ENCODE measurements at regions not wholly inside any gene's neighbourhood (a gene's known extent, or its start where the extent isn't known, plus 50 kb on each side); places are given as distances from the start of the nearest gene placed in this dataset.
"Not testable (repeated sequence)": the region's sequence is repeated elsewhere in the genome, so short reads cannot be mapped to it uniquely, and the experiment has no call there.

- DNase-seq = not testable (repeated sequence)
These were observed 49.9 kb upstream of the MSMB start for GRCh38 chr10:46095943-46096342.

- DNase-seq = no peak
These were observed 50.4 kb upstream of the MSMB start for GRCh38 chr10:46096446-46096845.

- no peak for DNase-seq
These were observed 51.0 kb upstream of the MSMB start for GRCh38 chr10:46096909-46097575.

- no peak for DNase-seq
These were observed 51.7 kb upstream of the MSMB start for GRCh38 chr10:46097576-46098317.

- no peak for DNase-seq
These were observed 52.3 kb upstream of the MSMB start for GRCh38 chr10:46098386-46098785.

- not testable (repeated sequence) for DNase-seq
These were observed 52.9 kb upstream of the MSMB start for GRCh38 chr10:46098925-46099324.

- DNase-seq = no peak
These were observed 58.1 kb upstream of the MSMB start for GRCh38 chr10:46104071-46104585.

GRCh38 chr10:46105416-46105815 lies 59.3 kb upstream of the MSMB start:
- not testable (repeated sequence) for DNase-seq

- not testable (repeated sequence) for DNase-seq
These were observed 59.9 kb upstream of the MSMB start for GRCh38 chr10:46105856-46106409.

GRCh38 chr10:46106410-46107255 lies 60.6 kb upstream of the MSMB start:
- peak; percentile 47 for DNase-seq

GRCh38 chr10:46108158-46108499 lies 62.1 kb upstream of the MSMB start:
- not testable (repeated sequence) for DNase-seq

GRCh38 chr10:46154271-46154670 lies 108.2 kb upstream of the MSMB start:
- not testable (repeated sequence) for DNase-seq

GRCh38 chr10:46154683-46155082 lies 108.6 kb upstream of the MSMB start:
- DNase-seq = not testable (repeated sequence)

GRCh38 chr10:46156866-46157265 lies 110.8 kb upstream of the MSMB start:
- not testable (repeated sequence) for DNase-seq

- no peak for DNase-seq
These were observed 117.1 kb upstream of the ANTXRL start for GRCh38 chr10:46169736-46170135.

GRCh38 chr10:46170789-46171188 lies 116.0 kb upstream of the ANTXRL start:
- DNase-seq = no peak

- no peak for DNase-seq
These were observed 115.1 kb upstream of the ANTXRL start for GRCh38 chr10:46171661-46172060.

- no peak for DNase-seq
These were observed 111.5 kb upstream of the ANTXRL start for GRCh38 chr10:46175296-46175695.

- DNase-seq = no peak
These were observed 111.0 kb upstream of the ANTXRL start for GRCh38 chr10:46175831-46176230.

GRCh38 chr10:46187431-46187830 lies 99.4 kb upstream of the ANTXRL start:
- not testable (repeated sequence) for DNase-seq

- no peak for DNase-seq
These were observed 89.7 kb upstream of the ANTXRL start for GRCh38 chr10:46197050-46197449.

GRCh38 chr10:46198516-46198915 lies 88.3 kb upstream of the ANTXRL start:
- DNase-seq = no peak

- not testable (repeated sequence) for DNase-seq
These were observed 84.4 kb upstream of the ANTXRL start for GRCh38 chr10:46202405-46202804.

Measured in stimulated activated CD4-positive, alpha-beta T cell treated with anti-CD3 and anti-CD28 coated beads, Interleukin-1b, Interleukin-23, amount 100 ng/mL, for 48 hours (primary cell).